GM23338 (cell line): ENCODE measurements at regions not wholly inside any gene's neighbourhood (a gene's known extent, or its start where the extent isn't known, plus 50 kb on each side); places are given as distances from the start of the nearest gene placed in this dataset.

Experiments
- CREB1 ChIP-seq: fragments of 250-450 bp; sonication (Bioruptor Pico); IDR thresholded peaks from 2 replicates; pipeline ENCODE4 v1.5.0; 2020; ENCODE audit warnings: low read depth, mild to moderate bottlenecking, moderate library complexity
- EZH2 ChIP-seq: fragments of 200-600 bp; sonication (generic); IDR thresholded peaks from one replicate; pipeline ENCODE4 v1.8.0; 2017; ENCODE audit warnings: antibody characterized with exemption, mild to moderate bottlenecking, low read depth; ENCODE audit not compliant: unreplicated experiment
- EZH2phosphoT487 ChIP-seq: fragments of 200-600 bp; sonication (generic); IDR thresholded peaks from one replicate; pipeline ENCODE4 v1.8.1; 2018; ENCODE audit warnings: antibody characterized with exemption; ENCODE audit not compliant: unreplicated experiment
- JUNB ChIP-seq: IDR thresholded peaks from one replicate; pipeline ENCODE4 v1.6.1; 2016; ENCODE audit warnings: antibody characterized with exemption; ENCODE audit not compliant: unreplicated experiment
- NANOG ChIP-seq: IDR thresholded peaks from 2 replicates; pipeline ENCODE4 v1.6.1; 2016; ENCODE audit warnings: antibody characterized with exemption, borderline replicate concordance
- POLR2AphosphoS5 ChIP-seq: IDR thresholded peaks from 2 replicates; pipeline ENCODE4 v1.6.1; 2016; ENCODE audit warnings: antibody characterized with exemption, low read depth
- STAT1 ChIP-seq: IDR thresholded peaks from one replicate; pipeline ENCODE4 v1.6.1; 2016; ENCODE audit warnings: antibody characterized with exemption; ENCODE audit not compliant: unreplicated experiment
- ZNF331 ChIP-seq: fragments of 250-450 bp; sonication (Bioruptor Pico); IDR thresholded peaks from 2 replicates; pipeline ENCODE4 v1.5.0; 2020; ENCODE audit warnings: low read depth, mild to moderate bottlenecking, moderate library complexity
- TF ChIP-seq, protein P1 (sequence below), 2 experiments: fragments of 200-600 bp in 1 of 2; sonication (generic) in 1 of 2; conservative IDR thresholded peaks; 2 replicates each; pipeline versions ENCODE4 v1.5.1 to v1.6.1; 2016 to 2017; ENCODE audit warnings: antibody characterized with exemption in 2 of 2, low read depth in 2 of 2, mild to moderate bottlenecking in 2 of 2, moderate library complexity in 1 of 2
- TF ChIP-seq, protein P2 (sequence below): IDR thresholded peaks from 2 replicates; pipeline ENCODE4 v1.6.1; 2016; ENCODE audit warnings: antibody characterized with exemption
- TF ChIP-seq, protein P3 (sequence below): IDR thresholded peaks from one replicate; pipeline ENCODE4 v1.6.1; 2018; ENCODE audit warnings: antibody characterized with exemption; ENCODE audit not compliant: unreplicated experiment
- TF ChIP-seq, protein P4 (sequence below): fragments of 250-450 bp; sonication (Bioruptor Pico); IDR thresholded peaks from 2 replicates; pipeline ENCODE4 v1.5.0; 2020; ENCODE audit warnings: mild to moderate bottlenecking, moderate library complexity

DNA sequence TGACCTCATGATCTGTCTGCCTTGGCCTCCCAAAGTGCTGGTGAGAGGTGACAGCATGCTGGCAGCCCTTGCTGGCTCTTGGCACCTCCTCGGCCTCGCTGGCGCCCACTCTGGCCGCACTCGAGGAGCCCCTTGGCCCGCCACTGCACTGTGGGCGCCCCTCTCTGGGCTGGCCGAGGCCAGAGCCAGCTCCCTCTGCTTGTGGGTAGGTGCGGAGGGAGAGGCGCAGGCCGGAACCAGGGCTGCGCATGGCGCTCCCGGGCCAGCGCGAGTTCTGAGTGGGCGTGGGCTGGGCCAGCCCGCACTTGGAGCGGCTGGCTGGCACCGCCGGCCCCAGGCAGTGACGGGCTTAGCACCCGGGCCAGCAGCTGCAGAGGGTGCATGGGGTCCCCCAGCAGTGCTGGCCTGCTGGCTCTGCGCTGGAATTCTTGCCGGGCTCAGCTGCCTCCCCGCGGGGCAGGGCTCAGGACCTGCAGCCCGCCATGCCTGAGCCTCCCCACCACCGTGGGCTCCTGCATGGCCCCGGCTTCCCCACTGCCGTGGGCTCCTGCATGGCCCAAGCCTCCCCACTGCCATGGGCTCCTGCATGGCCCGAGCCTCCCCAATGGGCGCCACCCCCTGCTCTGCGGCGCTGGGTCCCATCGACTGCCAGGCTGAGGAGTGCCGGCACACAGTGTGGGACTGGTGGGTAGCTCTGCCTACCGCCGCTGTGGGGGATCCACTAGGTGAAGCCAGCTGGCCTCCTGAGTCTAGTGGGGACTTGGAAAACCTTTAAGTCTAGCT, 76.4 kb upstream of the OSBPL11 start:
- TF ChIP-seq, protein P1, sequence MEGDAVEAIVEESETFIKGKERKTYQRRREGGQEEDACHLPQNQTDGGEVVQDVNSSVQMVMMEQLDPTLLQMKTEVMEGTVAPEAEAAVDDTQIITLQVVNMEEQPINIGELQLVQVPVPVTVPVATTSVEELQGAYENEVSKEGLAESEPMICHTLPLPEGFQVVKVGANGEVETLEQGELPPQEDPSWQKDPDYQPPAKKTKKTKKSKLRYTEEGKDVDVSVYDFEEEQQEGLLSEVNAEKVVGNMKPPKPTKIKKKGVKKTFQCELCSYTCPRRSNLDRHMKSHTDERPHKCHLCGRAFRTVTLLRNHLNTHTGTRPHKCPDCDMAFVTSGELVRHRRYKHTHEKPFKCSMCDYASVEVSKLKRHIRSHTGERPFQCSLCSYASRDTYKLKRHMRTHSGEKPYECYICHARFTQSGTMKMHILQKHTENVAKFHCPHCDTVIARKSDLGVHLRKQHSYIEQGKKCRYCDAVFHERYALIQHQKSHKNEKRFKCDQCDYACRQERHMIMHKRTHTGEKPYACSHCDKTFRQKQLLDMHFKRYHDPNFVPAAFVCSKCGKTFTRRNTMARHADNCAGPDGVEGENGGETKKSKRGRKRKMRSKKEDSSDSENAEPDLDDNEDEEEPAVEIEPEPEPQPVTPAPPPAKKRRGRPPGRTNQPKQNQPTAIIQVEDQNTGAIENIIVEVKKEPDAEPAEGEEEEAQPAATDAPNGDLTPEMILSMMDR (conservative IDR thresholded peaks at IDR 0.05; ENCODE audit: low read depth in 2 of 2): peak in 1 of 2 experiments; percentile 43; a peak in 2 of 4 replicates
- TF ChIP-seq EZH2 (no peak), ZNF331 (CRISPR knock-in tag) (no peak), POLR2AphosphoS5 (no peak), JUNB (no peak), CREB1 (CRISPR knock-in tag) (no peak), EZH2phosphoT487 (no peak), NANOG (no peak), STAT1 (no peak)
- TF ChIP-seq, protein P2, sequence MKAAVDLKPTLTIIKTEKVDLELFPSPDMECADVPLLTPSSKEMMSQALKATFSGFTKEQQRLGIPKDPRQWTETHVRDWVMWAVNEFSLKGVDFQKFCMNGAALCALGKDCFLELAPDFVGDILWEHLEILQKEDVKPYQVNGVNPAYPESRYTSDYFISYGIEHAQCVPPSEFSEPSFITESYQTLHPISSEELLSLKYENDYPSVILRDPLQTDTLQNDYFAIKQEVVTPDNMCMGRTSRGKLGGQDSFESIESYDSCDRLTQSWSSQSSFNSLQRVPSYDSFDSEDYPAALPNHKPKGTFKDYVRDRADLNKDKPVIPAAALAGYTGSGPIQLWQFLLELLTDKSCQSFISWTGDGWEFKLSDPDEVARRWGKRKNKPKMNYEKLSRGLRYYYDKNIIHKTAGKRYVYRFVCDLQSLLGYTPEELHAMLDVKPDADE: no peak
- TF ChIP-seq, protein P3, sequence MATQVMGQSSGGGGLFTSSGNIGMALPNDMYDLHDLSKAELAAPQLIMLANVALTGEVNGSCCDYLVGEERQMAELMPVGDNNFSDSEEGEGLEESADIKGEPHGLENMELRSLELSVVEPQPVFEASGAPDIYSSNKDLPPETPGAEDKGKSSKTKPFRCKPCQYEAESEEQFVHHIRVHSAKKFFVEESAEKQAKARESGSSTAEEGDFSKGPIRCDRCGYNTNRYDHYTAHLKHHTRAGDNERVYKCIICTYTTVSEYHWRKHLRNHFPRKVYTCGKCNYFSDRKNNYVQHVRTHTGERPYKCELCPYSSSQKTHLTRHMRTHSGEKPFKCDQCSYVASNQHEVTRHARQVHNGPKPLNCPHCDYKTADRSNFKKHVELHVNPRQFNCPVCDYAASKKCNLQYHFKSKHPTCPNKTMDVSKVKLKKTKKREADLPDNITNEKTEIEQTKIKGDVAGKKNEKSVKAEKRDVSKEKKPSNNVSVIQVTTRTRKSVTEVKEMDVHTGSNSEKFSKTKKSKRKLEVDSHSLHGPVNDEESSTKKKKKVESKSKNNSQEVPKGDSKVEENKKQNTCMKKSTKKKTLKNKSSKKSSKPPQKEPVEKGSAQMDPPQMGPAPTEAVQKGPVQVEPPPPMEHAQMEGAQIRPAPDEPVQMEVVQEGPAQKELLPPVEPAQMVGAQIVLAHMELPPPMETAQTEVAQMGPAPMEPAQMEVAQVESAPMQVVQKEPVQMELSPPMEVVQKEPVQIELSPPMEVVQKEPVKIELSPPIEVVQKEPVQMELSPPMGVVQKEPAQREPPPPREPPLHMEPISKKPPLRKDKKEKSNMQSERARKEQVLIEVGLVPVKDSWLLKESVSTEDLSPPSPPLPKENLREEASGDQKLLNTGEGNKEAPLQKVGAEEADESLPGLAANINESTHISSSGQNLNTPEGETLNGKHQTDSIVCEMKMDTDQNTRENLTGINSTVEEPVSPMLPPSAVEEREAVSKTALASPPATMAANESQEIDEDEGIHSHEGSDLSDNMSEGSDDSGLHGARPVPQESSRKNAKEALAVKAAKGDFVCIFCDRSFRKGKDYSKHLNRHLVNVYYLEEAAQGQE: no peak
- TF ChIP-seq, protein P4, sequence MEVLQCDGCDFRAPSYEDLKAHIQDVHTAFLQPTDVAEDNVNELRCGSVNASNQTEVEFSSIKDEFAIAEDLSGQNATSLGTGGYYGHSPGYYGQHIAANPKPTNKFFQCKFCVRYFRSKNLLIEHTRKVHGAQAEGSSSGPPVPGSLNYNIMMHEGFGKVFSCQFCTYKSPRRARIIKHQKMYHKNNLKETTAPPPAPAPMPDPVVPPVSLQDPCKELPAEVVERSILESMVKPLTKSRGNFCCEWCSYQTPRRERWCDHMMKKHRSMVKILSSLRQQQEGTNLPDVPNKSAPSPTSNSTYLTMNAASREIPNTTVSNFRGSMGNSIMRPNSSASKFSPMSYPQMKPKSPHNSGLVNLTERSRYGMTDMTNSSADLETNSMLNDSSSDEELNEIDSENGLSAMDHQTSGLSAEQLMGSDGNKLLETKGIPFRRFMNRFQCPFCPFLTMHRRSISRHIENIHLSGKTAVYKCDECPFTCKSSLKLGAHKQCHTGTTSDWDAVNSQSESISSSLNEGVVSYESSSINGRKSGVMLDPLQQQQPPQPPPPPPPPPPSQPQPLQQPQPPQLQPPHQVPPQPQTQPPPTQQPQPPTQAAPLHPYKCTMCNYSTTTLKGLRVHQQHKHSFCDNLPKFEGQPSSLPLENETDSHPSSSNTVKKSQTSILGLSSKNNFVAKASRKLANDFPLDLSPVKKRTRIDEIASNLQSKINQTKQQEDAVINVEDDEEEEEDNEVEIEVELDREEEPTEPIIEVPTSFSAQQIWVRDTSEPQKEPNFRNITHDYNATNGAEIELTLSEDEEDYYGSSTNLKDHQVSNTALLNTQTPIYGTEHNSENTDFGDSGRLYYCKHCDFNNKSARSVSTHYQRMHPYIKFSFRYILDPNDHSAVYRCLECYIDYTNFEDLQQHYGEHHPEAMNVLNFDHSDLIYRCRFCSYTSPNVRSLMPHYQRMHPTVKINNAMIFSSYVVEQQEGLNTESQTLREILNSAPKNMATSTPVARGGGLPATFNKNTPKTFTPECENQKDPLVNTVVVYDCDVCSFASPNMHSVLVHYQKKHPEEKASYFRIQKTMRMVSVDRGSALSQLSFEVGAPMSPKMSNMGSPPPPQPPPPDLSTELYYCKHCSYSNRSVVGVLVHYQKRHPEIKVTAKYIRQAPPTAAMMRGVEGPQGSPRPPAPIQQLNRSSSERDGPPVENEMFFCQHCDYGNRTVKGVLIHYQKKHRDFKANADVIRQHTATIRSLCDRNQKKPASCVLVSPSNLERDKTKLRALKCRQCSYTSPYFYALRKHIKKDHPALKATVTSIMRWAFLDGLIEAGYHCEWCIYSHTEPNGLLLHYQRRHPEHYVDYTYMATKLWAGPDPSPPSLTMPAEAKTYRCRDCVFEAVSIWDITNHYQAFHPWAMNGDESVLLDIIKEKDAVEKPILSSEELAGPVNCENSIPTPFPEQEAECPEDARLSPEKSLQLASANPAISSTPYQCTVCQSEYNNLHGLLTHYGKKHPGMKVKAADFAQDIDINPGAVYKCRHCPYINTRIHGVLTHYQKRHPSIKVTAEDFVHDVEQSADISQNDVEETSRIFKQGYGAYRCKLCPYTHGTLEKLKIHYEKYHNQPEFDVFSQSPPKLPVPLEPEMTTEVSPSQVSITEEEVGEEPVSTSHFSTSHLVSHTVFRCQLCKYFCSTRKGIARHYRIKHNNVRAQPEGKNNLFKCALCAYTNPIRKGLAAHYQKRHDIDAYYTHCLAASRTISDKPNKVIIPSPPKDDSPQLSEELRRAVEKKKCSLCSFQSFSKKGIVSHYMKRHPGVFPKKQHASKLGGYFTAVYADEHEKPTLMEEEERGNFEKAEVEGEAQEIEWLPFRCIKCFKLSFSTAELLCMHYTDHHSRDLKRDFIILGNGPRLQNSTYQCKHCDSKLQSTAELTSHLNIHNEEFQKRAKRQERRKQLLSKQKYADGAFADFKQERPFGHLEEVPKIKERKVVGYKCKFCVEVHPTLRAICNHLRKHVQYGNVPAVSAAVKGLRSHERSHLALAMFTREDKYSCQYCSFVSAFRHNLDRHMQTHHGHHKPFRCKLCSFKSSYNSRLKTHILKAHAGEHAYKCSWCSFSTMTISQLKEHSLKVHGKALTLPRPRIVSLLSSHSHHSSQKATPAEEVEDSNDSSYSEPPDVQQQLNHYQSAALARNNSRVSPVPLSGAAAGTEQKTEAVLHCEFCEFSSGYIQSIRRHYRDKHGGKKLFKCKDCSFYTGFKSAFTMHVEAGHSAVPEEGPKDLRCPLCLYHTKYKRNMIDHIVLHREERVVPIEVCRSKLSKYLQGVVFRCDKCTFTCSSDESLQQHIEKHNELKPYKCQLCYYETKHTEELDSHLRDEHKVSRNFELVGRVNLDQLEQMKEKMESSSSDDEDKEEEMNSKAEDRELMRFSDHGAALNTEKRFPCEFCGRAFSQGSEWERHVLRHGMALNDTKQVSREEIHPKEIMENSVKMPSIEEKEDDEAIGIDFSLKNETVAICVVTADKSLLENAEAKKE (CRISPR knock-in tag): no peak
